ENCODE measurements at regions not wholly inside any gene's neighbourhood (a gene's known extent, or its start where the extent isn't known, plus 50 kb on each side); places are given as distances from the start of the nearest gene placed in this dataset.
"Not testable (repeated sequence)": the region's sequence is repeated elsewhere in the genome, so short reads cannot be mapped to it uniquely, and the experiment has no call there.

- not testable (repeated sequence) for DNase-seq (ENCODE audit: low read depth, low spot score)
Observed at GRCh38 chr9:42325561-42325960, 142.1 kb downstream of the SPATA31A6 start.

- not testable (repeated sequence) for DNase-seq (ENCODE audit: low read depth, low spot score)
Observed at GRCh38 chr9:42326482-42326881, 143.0 kb downstream of the SPATA31A6 start.

- DNase-seq (ENCODE audit: low read depth, low spot score) = not testable (repeated sequence)
Observed at GRCh38 chr9:42335342-42335741, 151.9 kb downstream of the SPATA31A6 start.

- DNase-seq (ENCODE audit: low read depth, low spot score) = not testable (repeated sequence)
Observed at GRCh38 chr9:42335984-42336657, 152.7 kb downstream of the SPATA31A6 start.

GRCh38 chr9:42338275-42338674 is 154.8 kb downstream of the SPATA31A6 start:
- not testable (repeated sequence) for DNase-seq (ENCODE audit: low read depth, low spot score)

GRCh38 chr9:42339671-42340434 is 156.4 kb downstream of the SPATA31A6 start:
- not testable (repeated sequence) for DNase-seq (ENCODE audit: low read depth, low spot score)

GRCh38 chr9:42340435-42340723 is 156.9 kb downstream of the SPATA31A6 start:
- not testable (repeated sequence) for DNase-seq (ENCODE audit: low read depth, low spot score)

- not testable (repeated sequence) for DNase-seq (ENCODE audit: low read depth, low spot score)
Observed at GRCh38 chr9:42341860-42342259, 158.4 kb downstream of the SPATA31A6 start.

GRCh38 chr9:42342297-42342696 is 158.8 kb downstream of the SPATA31A6 start:
- not testable (repeated sequence) for DNase-seq (ENCODE audit: low read depth, low spot score)

- not testable (repeated sequence) for DNase-seq (ENCODE audit: low read depth, low spot score)
Observed at GRCh38 chr9:42344508-42344907, 161.0 kb downstream of the SPATA31A6 start.

- not testable (repeated sequence) for DNase-seq (ENCODE audit: low read depth, low spot score)
Observed at GRCh38 chr9:42346916-42347315, 163.5 kb downstream of the SPATA31A6 start.

GRCh38 chr9:42349181-42349580 is 165.7 kb downstream of the SPATA31A6 start:
- DNase-seq (ENCODE audit: low read depth, low spot score) = not testable (repeated sequence)

GRCh38 chr9:42350412-42350811 is 167.0 kb downstream of the SPATA31A6 start:
- DNase-seq (ENCODE audit: low read depth, low spot score) = not testable (repeated sequence)

GRCh38 chr9:42357604-42358373 is 174.3 kb downstream of the SPATA31A6 start:
- DNase-seq (ENCODE audit: low read depth, low spot score) = not testable (repeated sequence)

GRCh38 chr9:42358626-42359247 is 175.3 kb downstream of the SPATA31A6 start:
- DNase-seq (ENCODE audit: low read depth, low spot score) = not testable (repeated sequence)

- DNase-seq (ENCODE audit: low read depth, low spot score) = not testable (repeated sequence)
Observed at GRCh38 chr9:42364410-42365243, 181.2 kb downstream of the SPATA31A6 start.

- DNase-seq (ENCODE audit: low read depth, low spot score) = not testable (repeated sequence)
Observed at GRCh38 chr9:42365244-42365945, 181.9 kb downstream of the SPATA31A6 start.

- DNase-seq (ENCODE audit: low read depth, low spot score) = not testable (repeated sequence)
Observed at GRCh38 chr9:42368279-42368881, 184.9 kb downstream of the SPATA31A6 start.

GRCh38 chr9:42370172-42370571 is 186.7 kb downstream of the SPATA31A6 start:
- not testable (repeated sequence) for DNase-seq (ENCODE audit: low read depth, low spot score)

- DNase-seq (ENCODE audit: low read depth, low spot score) = not testable (repeated sequence)
Observed at GRCh38 chr9:42371417-42371816, 188.0 kb downstream of the SPATA31A6 start.

Data from brain pericyte (primary cell).